OCI-LY7 (cell line): ENCODE measurements at regions not wholly inside any gene's neighbourhood (a gene's known extent, or its start where the extent isn't known, plus 50 kb on each side); places are given as distances from the start of the nearest gene placed in this dataset.

Experiments used
- BruUV-seq: library from RNA; stranded (reverse); fragments of 400-500 nt; replicated peaks from 2 replicates; lab custom pipeline; 2021; lab: Mats Ljungman, UMichigan
- CTCF ChIA-PET: fragments of 300-600 bp; sonication (Branson Sonifier 250); formaldehyde crosslinking; loops from one replicate; lab custom pipeline; 2022; ENCODE audit warnings: antibody characterized with exemption; ENCODE audit not compliant: unreplicated experiment; lab: Charles Lee
- POLR2A ChIA-PET: fragments of 300-600 bp; sonication (Branson Sonifier 250); formaldehyde crosslinking; loops from one replicate; lab custom pipeline; 2022; ENCODE audit warnings: antibody characterized with exemption; lab: Charles Lee
- DNase-seq: peaks from one replicate; pipeline ENCODE4 v3.0.0-alpha.2; 2015; ENCODE audit warnings: low spot score
- H2AFZ ChIP-seq: fragments of 200-600 bp; sonication (generic), shearing (Covaris generic); 2 replicates; pipeline ENCODE4 v1.6.1; 2014; ENCODE audit warnings: mild to moderate bottlenecking, antibody characterized with exemption, low read length, moderate library complexity
- H3K27ac ChIP-seq: fragments of 200-600 bp; sonication (generic); 2 replicates; pipeline ENCODE4 v1.5.1; 2014; ENCODE audit warnings: mixed run types, low read depth, mild to moderate bottlenecking, moderate library complexity, low read length, inconsistent platforms; ENCODE audit not compliant: poor library complexity, severe bottlenecking
- H3K36me3 ChIP-seq: fragments of 200-600 bp; sonication (generic); 2 replicates; pipeline ENCODE4 v1.6.1; 2014; ENCODE audit warnings: mild to moderate bottlenecking, antibody characterized with exemption, low read length, moderate library complexity, mixed read lengths; ENCODE audit not compliant: insufficient read depth
- H3K4me1 ChIP-seq: fragments of 200-600 bp; sonication (generic); 2 replicates; pipeline ENCODE4 v1.5.1; 2014; ENCODE audit warnings: mild to moderate bottlenecking, low read length; ENCODE audit not compliant: insufficient read depth, poor library complexity, severe bottlenecking
- H3K4me2 ChIP-seq: fragments of 200-600 bp; sonication (generic); 2 replicates; pipeline ENCODE4 v1.6.1; 2014; ENCODE audit warnings: mild to moderate bottlenecking, low read length
- H3K4me3 ChIP-seq: fragments of 200-600 bp; sonication (generic); 2 replicates; pipeline ENCODE4 v1.5.1; 2014; ENCODE audit warnings: mild to moderate bottlenecking, low read depth, low read length; ENCODE audit not compliant: poor library complexity, severe bottlenecking
- H3K79me2 ChIP-seq: fragments of 200-600 bp; sonication (generic); 2 replicates; pipeline ENCODE4 v1.6.1; 2016; ENCODE audit warnings: low read depth, mild to moderate bottlenecking, low read length, moderate library complexity, mixed read lengths; ENCODE audit not compliant: insufficient read depth
- H3K9me2 ChIP-seq: fragments of 200-600 bp; sonication (generic); 2 replicates; pipeline ENCODE4 v1.6.1; 2016; ENCODE audit warnings: mild to moderate bottlenecking, low read length, mixed read lengths; ENCODE audit not compliant: insufficient read depth
- H3K9me3 ChIP-seq: fragments of 200-600 bp; sonication (generic); 2 replicates; pipeline ENCODE4 v1.6.1; 2014; ENCODE audit warnings: mild to moderate bottlenecking, mixed run types, low read length, mixed read lengths
- H4K20me1 ChIP-seq: fragments of 200-600 bp; sonication (generic); 2 replicates; pipeline ENCODE4 v1.6.1; 2014; ENCODE audit warnings: mild to moderate bottlenecking, antibody characterized with exemption, low read length, moderate library complexity, mixed read lengths; ENCODE audit not compliant: insufficient read depth
- EZH2phosphoT487 ChIP-seq: fragments of 200-600 bp; sonication (generic); IDR thresholded peaks from 2 replicates; pipeline ENCODE4 v1.6.1; 2018; ENCODE audit warnings: low read depth, borderline replicate concordance, mild to moderate bottlenecking, mixed run types, antibody characterized with exemption, low read length, moderate library complexity, mixed read lengths
- intact Hi-C: fragments of 100-400 bp; cut with micrococcal nuclease; formaldehyde crosslinking; loops from one replicate; pipeline ENCODE4 v1.10.0; 2022; ENCODE audit not compliant: unreplicated experiment
- TF ChIP-seq, protein P1 (sequence below): fragments of 200-600 bp; sonication (generic); conservative IDR thresholded peaks from 2 replicates; pipeline ENCODE4 v1.5.1; 2014; ENCODE audit warnings: mild to moderate bottlenecking, antibody characterized with exemption, low read length, moderate library complexity, mixed read lengths

- CTCF ChIA-PET, result no interaction called here
- no peaks in the 10 kb centered on the region for H3K9me3 ChIP-seq
- no peaks in the 10 kb centered on the region for H3K36me3 ChIP-seq
- intact Hi-C loops, result no loop called here
- POLR2A ChIA-PET, result no interaction called here
- no peak overlapping the region for H3K4me2 ChIP-seq
- no peak overlapping the region for H3K4me3 ChIP-seq
- TF ChIP-seq, protein P1, sequence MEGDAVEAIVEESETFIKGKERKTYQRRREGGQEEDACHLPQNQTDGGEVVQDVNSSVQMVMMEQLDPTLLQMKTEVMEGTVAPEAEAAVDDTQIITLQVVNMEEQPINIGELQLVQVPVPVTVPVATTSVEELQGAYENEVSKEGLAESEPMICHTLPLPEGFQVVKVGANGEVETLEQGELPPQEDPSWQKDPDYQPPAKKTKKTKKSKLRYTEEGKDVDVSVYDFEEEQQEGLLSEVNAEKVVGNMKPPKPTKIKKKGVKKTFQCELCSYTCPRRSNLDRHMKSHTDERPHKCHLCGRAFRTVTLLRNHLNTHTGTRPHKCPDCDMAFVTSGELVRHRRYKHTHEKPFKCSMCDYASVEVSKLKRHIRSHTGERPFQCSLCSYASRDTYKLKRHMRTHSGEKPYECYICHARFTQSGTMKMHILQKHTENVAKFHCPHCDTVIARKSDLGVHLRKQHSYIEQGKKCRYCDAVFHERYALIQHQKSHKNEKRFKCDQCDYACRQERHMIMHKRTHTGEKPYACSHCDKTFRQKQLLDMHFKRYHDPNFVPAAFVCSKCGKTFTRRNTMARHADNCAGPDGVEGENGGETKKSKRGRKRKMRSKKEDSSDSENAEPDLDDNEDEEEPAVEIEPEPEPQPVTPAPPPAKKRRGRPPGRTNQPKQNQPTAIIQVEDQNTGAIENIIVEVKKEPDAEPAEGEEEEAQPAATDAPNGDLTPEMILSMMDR, result no peak
- TF ChIP-seq EZH2phosphoT487, result no peak
- no peak overlapping the region for H3K27ac ChIP-seq
- no peaks in the 10 kb centered on the region for H4K20me1 ChIP-seq
- no peaks in the 10 kb centered on the region for H3K79me2 ChIP-seq
- H3K4me1 ChIP-seq, result no peaks in the 10 kb centered on the region
- H2AFZ ChIP-seq, result no peak overlapping the region
- no peak for DNase-seq
- no TSS peak for BruUV-seq
- no peaks in the 10 kb centered on the region for H3K9me2 ChIP-seq
Observed at GRCh38 chrX:7640392-7640791, 202.6 kb upstream of the VCX start.

GRCh38 chrX:7638078-7638710 lies 204.8 kb upstream of the VCX start:
- H3K79me2 ChIP-seq, result no peaks in the 10 kb centered on the region
- intact Hi-C loops, result no loop called here
- ChIA-PET CTCF (no interaction called here), POLR2A (interaction anchor here (1.0 kb wide), 1 partner anchor 35 kb away, joined by 3 read pairs; no protein-coding TSS in a partner anchor)
- no peak for TF ChIP-seq EZH2phosphoT487
- TF ChIP-seq, protein P1, result no peak
- H3K4me3 ChIP-seq, result no peak overlapping the region
- H3K9me3 ChIP-seq, result no peaks in the 10 kb centered on the region
- H4K20me1 ChIP-seq, result no peaks in the 10 kb centered on the region
- BruUV-seq, result no TSS peak
- H2AFZ ChIP-seq, result no peak overlapping the region
- H3K4me1 ChIP-seq, result no peaks in the 10 kb centered on the region
- no peak for DNase-seq
- no peaks in the 10 kb centered on the region for H3K9me2 ChIP-seq
- no peaks in the 10 kb centered on the region for H3K36me3 ChIP-seq
- H3K4me2 ChIP-seq, result no peak overlapping the region
- H3K27ac ChIP-seq, result no peak overlapping the region

- Histone ChIP-seq H3K36me3 (no peaks in the 10 kb centered on the region), H3K9me3 (no peaks in the 10 kb centered on the region), H3K4me2 (no peak overlapping the region), H3K27ac (no peak overlapping the region), H3K79me2 (no peaks in the 10 kb centered on the region), H2AFZ (no peak overlapping the region), H3K4me3 (no peak overlapping the region), H4K20me1 (no peaks in the 10 kb centered on the region), H3K4me1 (no peaks in the 10 kb centered on the region), H3K9me2 (no peaks in the 10 kb centered on the region)
- TF ChIP-seq EZH2phosphoT487, result no peak
- TF ChIP-seq, protein P1, result no peak
- ChIA-PET CTCF (no interaction called here), POLR2A (no interaction called here)
- no TSS peak for BruUV-seq
- DNase-seq, result no peak
- intact Hi-C loops, result no loop called here
Observed at GRCh38 chrX:7637066-7637465, 205.9 kb upstream of the VCX start.
